HepG2 (cell line): ENCODE measurements at regions not wholly inside any gene's neighbourhood (a gene's known extent, or its start where the extent isn't known, plus 50 kb on each side); places are given as distances from the start of the nearest gene placed in this dataset.

ENCODE experiments used
- ATAC-seq: fragments of 200-7000 bp; cut with Tn5 transposase; 3 replicates; pipeline ENCODE4 v1.9.1; 2020; ENCODE audit warnings: mild to moderate bottlenecking, moderate library complexity
- BruUV-seq: library from RNA; stranded (reverse); fragments of 400-500 nt; replicated peaks from 2 replicates; lab custom pipeline; 2021; lab: Mats Ljungman, UMichigan
- CTCF ChIA-PET: fragments of 300-600 bp; formaldehyde crosslinking; extraction: SDS; loops from one replicate; lab custom pipeline; 2021; ENCODE audit warnings: low total read pairs, inconsistent platforms, low intra/inter-chr PET ratio; lab: Yijun Ruan, JAX
- POLR2A ChIA-PET: fragments of 350-600 bp; sonication (Branson Sonifier 250); formaldehyde crosslinking; loops from one replicate; lab custom pipeline; 2020; ENCODE audit warnings: antibody characterized with exemption, inconsistent platforms; lab: Yijun Ruan, JAX
- DNase-seq: peaks from one replicate; pipeline ENCODE4 v3.0.0-alpha.2; 2015; ENCODE audit warnings: low spot score
- FAIRE-seq: peaks from 3 replicates; lab custom pipeline; 2011; peaks lifted over from hg19 to GRCh38; lab: Jason Lieb, UNC
- H2AFZ ChIP-seq: one replicate; pipeline ENCODE4 v1.6.1; 2011; ENCODE audit warnings: low read length, inconsistent platforms
- H3K27ac ChIP-seq: fragments of 300-600 bp; 3 replicates; pipeline ENCODE4 v1.8.0; 2011; ENCODE audit warnings: mixed run types, mild to moderate bottlenecking, mixed read lengths, low read length, inconsistent platforms; ENCODE audit not compliant: insufficient read depth; ENCODE audit errors: extremely low read length
- H3K27me3 ChIP-seq, 2 experiments: fragments of 200-600 bp in 1 of 2; 2 replicates in 1 of 2; 3 replicates in 1 of 2; pipeline versions ENCODE4 v1.6.0 to v1.8.0; 2011; ENCODE audit warnings: low read length in 2 of 2, mild to moderate bottlenecking in 2 of 2, moderate library complexity in 2 of 2, inconsistent platforms in 1 of 2; ENCODE audit not compliant: insufficient read depth in 2 of 2, control insufficient read depth in 1 of 2
- H3K36me3 ChIP-seq, 2 experiments: fragments of 200-600 bp in 1 of 2; replicated peaks in 1 of 2; 2 replicates in 1 of 2; 3 replicates in 1 of 2; pipeline versions ENCODE4 v1.5.1 to v1.8.0; 2011; ENCODE audit warnings: low read length in 2 of 2, inconsistent platforms in 1 of 2; ENCODE audit not compliant: insufficient read depth in 2 of 2, control insufficient read depth in 1 of 2
- H3K4me1 ChIP-seq: 2 replicates; pipeline ENCODE4 v1.5.1; 2012; ENCODE audit warnings: low read length, inconsistent platforms; ENCODE audit not compliant: insufficient read depth
- H3K4me2 ChIP-seq: 2 replicates; pipeline ENCODE4 v1.6.0; 2011; ENCODE audit warnings: low read depth, low read length, inconsistent platforms
- H3K4me3 ChIP-seq, 3 experiments: fragments of 200-600 bp in 1 of 3; sonication (generic), shearing (Covaris generic) in 1 of 3; replicated peaks in 1 of 3; 2 replicates each; pipeline ENCODE4 v1.5.1; 2011 to 2016; ENCODE audit warnings: low read length in 3 of 3, inconsistent platforms in 2 of 3, low read depth in 2 of 3, mild to moderate bottlenecking in 2 of 3, control low read depth in 1 of 3, mixed read lengths in 1 of 3; ENCODE audit not compliant: insufficient read depth in 1 of 3
- H3K79me2 ChIP-seq: one replicate; pipeline ENCODE4 v1.6.1; 2011; ENCODE audit warnings: low read length, inconsistent platforms; ENCODE audit not compliant: insufficient read depth
- H3K9ac ChIP-seq: 2 replicates; pipeline ENCODE4 v1.6.0; 2011; ENCODE audit warnings: mild to moderate bottlenecking, low read depth, low read length, inconsistent platforms; ENCODE audit not compliant: insufficient read depth
- H3K9me3 ChIP-seq: 2 replicates; pipeline ENCODE4 v1.5.1; 2012; ENCODE audit warnings: mild to moderate bottlenecking, low read length
- H4K20me1 ChIP-seq: 2 replicates; pipeline ENCODE4 v1.6.0; 2011; ENCODE audit warnings: inconsistent platforms, mild to moderate bottlenecking, low read length, moderate library complexity; ENCODE audit not compliant: insufficient read depth
- FOXA3 ChIP-seq: IDR thresholded peaks from 2 replicates; pipeline ENCODE4 v1.6.1; 2016; ENCODE audit warnings: missing genetic modification reagents, missing compliant biosample characterization
- KLF13 ChIP-seq: sonication (generic); formaldehyde crosslinking; IDR thresholded peaks from 2 replicates; pipeline ENCODE4 v1.4.0; 2020; ENCODE audit warnings: mild to moderate bottlenecking, missing genetic modification reagents
- KLF6 ChIP-seq: IDR thresholded peaks from 2 replicates; pipeline ENCODE4 v1.8.0; 2016; ENCODE audit warnings: missing biosample characterization, missing genetic modification reagents
- PHF21A ChIP-seq: sonication (generic); formaldehyde crosslinking; IDR thresholded peaks from 2 replicates; pipeline ENCODE4 v1.5.0; 2020; ENCODE audit warnings: mild to moderate bottlenecking, missing genetic modification reagents
- ZNF788 ChIP-seq: sonication (generic); formaldehyde crosslinking; IDR thresholded peaks from 2 replicates; pipeline ENCODE4 v1.5.0; 2020; ENCODE audit warnings: mild to moderate bottlenecking, missing genetic modification reagents, borderline replicate concordance
- WGBS: methylation state at CpG from one replicate; pipeline ENCODE4 v1.1.6; 2017; ENCODE audit warnings: low lambda C conversion rate; 5-methylcytosine and 5-hydroxymethylcytosine counted together
- in situ Hi-C: cut with HindIII; loops from 2 replicates; pipeline ENCODE4 v1.10.0; 2017; ENCODE audit warnings: low pct_unique_long_range_greater_than_20kb; ENCODE audit not compliant: extremely low pct_ligation_motif_present
- intact Hi-C: fragments of 100-400 bp; cut with micrococcal nuclease; formaldehyde crosslinking; loops from one replicate; pipeline ENCODE4 v1.10.0; 2022; ENCODE audit not compliant: unreplicated experiment
- TF ChIP-seq, protein P1 (sequence below): sonication (generic); formaldehyde crosslinking; IDR thresholded peaks from 2 replicates; pipeline ENCODE4 v1.8.1; 2023; ENCODE audit warnings: mild to moderate bottlenecking, moderate library complexity, missing genetic modification reagents
- TF ChIP-seq, protein P2 (sequence below): sonication (generic); formaldehyde crosslinking; IDR thresholded peaks from 2 replicates; pipeline ENCODE4 v1.9.0; 2021; ENCODE audit warnings: missing genetic modification reagents, borderline replicate concordance
- TF ChIP-seq, protein P3 (sequence below): sonication (generic); formaldehyde crosslinking; IDR thresholded peaks from 2 replicates; pipeline ENCODE4 v1.4.0; 2020; ENCODE audit warnings: mild to moderate bottlenecking, missing genetic modification reagents
- TF ChIP-seq, protein P4 (sequence below): sonication (generic); formaldehyde crosslinking; IDR thresholded peaks from 2 replicates; pipeline ENCODE4 v1.8.0; 2022; ENCODE audit warnings: mild to moderate bottlenecking, missing genetic modification reagents, moderate library complexity

DNA sequence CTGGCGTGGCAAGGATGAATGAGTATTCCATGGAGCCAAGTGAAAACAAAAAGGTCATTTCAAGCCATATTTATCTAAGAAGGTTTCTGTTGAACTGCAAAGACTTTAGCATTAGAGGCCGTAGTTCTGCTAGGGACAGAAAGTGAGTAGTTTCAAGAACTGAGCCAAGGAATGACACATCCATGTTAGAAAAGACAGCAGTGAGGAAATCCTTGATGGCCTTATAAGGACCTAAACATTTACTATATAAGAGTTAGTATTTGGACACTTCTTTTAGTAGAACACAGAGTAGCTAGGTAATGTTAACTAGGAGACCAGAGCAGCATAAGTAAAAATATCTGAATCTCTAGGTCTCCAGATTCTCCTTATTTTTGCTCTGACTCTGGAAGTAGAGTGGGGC lies 329.8 kb upstream of the SEMA3D start:
- ChIA-PET POLR2A (no interaction called here), CTCF (no interaction called here)
- H3K36me3 ChIP-seq = no peaks in the 10 kb centered on the region
- BruUV-seq = no TSS peak
- H4K20me1 ChIP-seq = no peaks in the 10 kb centered on the region
- H3K27me3 ChIP-seq = no peaks in the 10 kb centered on the region
- in situ Hi-C loops = no loop called here
- 25% methylated on average over 2 of the region's 2 CpGs for WGBS
- ATAC-seq = no peak
- no peak overlapping the region for H2AFZ ChIP-seq
- no peak for DNase-seq
- H3K9ac ChIP-seq = no peak overlapping the region
- FAIRE-seq = no peak
- TF ChIP-seq, protein P1, sequence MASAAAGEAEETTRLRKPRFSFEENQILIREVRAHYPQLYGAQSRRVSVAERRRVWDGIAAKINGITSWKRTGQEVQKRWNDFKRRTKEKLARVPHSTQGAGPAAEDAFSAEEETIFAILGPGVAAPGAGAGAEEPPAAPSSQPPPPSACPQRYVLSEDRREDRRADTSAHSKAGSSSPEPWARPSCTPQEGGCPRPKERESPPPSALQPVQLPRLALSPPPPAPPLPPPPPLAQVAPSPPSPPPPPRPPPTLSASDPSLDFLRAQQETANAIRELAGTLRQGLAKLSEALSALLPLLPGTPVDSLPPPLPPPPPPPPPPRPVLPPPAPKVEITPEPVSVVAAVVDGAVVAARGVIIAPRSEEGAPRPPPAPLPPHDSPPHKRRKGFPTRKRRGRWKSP = no peak
- TF ChIP-seq, protein P2, sequence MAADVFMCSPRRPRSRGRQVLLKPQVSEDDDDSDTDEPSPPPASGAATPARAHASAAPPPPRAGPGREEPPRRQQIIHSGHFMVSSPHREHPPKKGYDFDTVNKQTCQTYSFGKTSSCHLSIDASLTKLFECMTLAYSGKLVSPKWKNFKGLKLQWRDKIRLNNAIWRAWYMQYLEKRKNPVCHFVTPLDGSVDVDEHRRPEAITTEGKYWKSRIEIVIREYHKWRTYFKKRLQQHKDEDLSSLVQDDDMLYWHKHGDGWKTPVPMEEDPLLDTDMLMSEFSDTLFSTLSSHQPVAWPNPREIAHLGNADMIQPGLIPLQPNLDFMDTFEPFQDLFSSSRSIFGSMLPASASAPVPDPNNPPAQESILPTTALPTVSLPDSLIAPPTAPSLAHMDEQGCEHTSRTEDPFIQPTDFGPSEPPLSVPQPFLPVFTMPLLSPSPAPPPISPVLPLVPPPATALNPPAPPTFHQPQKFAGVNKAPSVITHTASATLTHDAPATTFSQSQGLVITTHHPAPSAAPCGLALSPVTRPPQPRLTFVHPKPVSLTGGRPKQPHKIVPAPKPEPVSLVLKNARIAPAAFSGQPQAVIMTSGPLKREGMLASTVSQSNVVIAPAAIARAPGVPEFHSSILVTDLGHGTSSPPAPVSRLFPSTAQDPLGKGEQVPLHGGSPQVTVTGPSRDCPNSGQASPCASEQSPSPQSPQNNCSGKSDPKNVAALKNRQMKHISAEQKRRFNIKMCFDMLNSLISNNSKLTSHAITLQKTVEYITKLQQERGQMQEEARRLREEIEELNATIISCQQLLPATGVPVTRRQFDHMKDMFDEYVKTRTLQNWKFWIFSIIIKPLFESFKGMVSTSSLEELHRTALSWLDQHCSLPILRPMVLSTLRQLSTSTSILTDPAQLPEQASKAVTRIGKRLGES (CRISPR knock-in tag) = no peak
- TF ChIP-seq, protein P3, sequence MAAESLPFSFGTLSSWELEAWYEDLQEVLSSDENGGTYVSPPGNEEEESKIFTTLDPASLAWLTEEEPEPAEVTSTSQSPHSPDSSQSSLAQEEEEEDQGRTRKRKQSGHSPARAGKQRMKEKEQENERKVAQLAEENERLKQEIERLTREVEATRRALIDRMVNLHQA = no peak
- no peak for TF ChIP-seq FOXA3
- TF ChIP-seq KLF6 (CRISPR knock-in tag) = no peak
- no peak for TF ChIP-seq ZNF788 (CRISPR knock-in tag)
- TF ChIP-seq, protein P4, sequence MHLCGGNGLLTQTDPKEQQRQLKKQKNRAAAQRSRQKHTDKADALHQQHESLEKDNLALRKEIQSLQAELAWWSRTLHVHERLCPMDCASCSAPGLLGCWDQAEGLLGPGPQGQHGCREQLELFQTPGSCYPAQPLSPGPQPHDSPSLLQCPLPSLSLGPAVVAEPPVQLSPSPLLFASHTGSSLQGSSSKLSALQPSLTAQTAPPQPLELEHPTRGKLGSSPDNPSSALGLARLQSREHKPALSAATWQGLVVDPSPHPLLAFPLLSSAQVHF (CRISPR knock-in tag) = no peak
- TF ChIP-seq PHF21A = no peak
- no peak for TF ChIP-seq KLF13 (CRISPR knock-in tag)
- intact Hi-C loops = no loop called here
- no peaks in the 10 kb centered on the region for H3K79me2 ChIP-seq
- H3K4me2 ChIP-seq = no peak overlapping the region
- no peak overlapping the region for H3K27ac ChIP-seq
- H3K4me1 ChIP-seq = no peaks in the 10 kb centered on the region
- no peaks in the 10 kb centered on the region for H3K9me3 ChIP-seq
- H3K4me3 ChIP-seq = no peak overlapping the region
